ENCODE measurements at regions not wholly inside any gene's neighbourhood (a gene's known extent, or its start where the extent isn't known, plus 50 kb on each side); places are given as distances from the start of the nearest gene placed in this dataset.

DNA sequence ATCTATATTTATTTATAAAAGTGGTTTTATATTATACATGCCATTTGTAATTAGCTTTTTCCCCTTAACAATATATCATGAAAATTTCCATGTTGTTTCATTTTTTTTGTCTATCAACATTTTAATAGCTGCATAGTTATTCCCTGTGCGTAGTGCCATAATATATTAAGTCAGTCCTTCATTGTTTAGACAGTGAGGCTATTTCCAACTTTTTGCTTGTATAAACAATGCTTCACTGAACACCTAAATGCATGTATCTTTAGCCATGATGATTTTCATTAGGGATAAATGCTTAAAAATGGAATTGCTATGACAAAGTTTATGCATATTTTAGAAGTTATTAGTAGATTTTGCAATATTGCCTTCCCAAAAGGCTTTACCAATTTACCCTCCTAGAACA is 80.7 kb upstream of the STC2 start:
- no peaks in the 10 kb centered on the region for H3K9me3 ChIP-seq (ENCODE audit: insufficient read depth, low read length, severe bottlenecking)
- H3K4me2 ChIP-seq (ENCODE audit: insufficient read depth, low read length): no peak overlapping the region
- TF ChIP-seq EZH2 (IDR thresholded peaks at IDR 0.05; ENCODE audit: borderline replicate concordance, low read depth, low read length, severe bottlenecking): no peak
- TF ChIP-seq, protein P1, sequence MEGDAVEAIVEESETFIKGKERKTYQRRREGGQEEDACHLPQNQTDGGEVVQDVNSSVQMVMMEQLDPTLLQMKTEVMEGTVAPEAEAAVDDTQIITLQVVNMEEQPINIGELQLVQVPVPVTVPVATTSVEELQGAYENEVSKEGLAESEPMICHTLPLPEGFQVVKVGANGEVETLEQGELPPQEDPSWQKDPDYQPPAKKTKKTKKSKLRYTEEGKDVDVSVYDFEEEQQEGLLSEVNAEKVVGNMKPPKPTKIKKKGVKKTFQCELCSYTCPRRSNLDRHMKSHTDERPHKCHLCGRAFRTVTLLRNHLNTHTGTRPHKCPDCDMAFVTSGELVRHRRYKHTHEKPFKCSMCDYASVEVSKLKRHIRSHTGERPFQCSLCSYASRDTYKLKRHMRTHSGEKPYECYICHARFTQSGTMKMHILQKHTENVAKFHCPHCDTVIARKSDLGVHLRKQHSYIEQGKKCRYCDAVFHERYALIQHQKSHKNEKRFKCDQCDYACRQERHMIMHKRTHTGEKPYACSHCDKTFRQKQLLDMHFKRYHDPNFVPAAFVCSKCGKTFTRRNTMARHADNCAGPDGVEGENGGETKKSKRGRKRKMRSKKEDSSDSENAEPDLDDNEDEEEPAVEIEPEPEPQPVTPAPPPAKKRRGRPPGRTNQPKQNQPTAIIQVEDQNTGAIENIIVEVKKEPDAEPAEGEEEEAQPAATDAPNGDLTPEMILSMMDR (IDR thresholded peaks at IDR 0.05; ENCODE audit: borderline replicate concordance, extremely low read depth, low read length, poor library complexity, severe bottlenecking): no peak
- H3K27me3 ChIP-seq (ENCODE audit: insufficient read depth, low read length, poor library complexity): peaks cover 12% of the 10 kb centered on the region
- H4K20me1 ChIP-seq (ENCODE audit: insufficient read depth, low read length): no peaks in the 10 kb centered on the region
- no peak overlapping the region for H3K27ac ChIP-seq (ENCODE audit: low read length)
- H3K9ac ChIP-seq (ENCODE audit: low read depth, low read length): no peak overlapping the region
- H2AFZ ChIP-seq (ENCODE audit: low read depth, low read length): no peak overlapping the region
- no peaks in the 10 kb centered on the region for H3K79me2 ChIP-seq (ENCODE audit: insufficient read depth, low read length)
- no peaks in the 10 kb centered on the region for H3K36me3 ChIP-seq (ENCODE audit: insufficient read depth, low read length)
- ATAC-seq (ENCODE audit: insufficient read depth, low read depth) (no peak), DNase-seq (no peak)
- H3K4me1 ChIP-seq (ENCODE audit: insufficient read depth, low read length): no peaks in the 10 kb centered on the region
- no peak overlapping the region for H3K4me3 ChIP-seq (ENCODE audit: low read depth in 1 of 2, low read length in 2 of 2)

DNA sequence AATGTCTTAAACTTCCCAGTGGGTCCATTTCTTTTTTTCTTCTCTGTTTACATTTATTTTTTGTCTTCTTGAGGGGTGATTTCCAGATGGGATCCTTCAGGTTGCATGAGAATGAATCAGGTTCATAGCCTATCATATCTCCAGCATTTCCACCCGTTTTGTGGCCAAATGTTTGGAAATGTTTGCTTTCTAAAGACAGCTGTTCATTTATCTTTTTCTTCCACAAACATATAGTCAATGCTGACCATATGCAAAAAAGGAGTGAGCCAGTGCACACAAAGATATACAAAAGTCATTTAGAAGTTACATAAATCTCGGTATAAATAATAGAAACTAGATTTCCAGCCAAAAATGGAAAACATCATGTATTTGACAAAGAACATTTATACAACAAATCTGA is 71.6 kb upstream of the STC2 start:
- Histone ChIP-seq H3K9me3 (ENCODE audit: insufficient read depth, low read length, severe bottlenecking) (no peaks in the 10 kb centered on the region), H3K4me2 (ENCODE audit: insufficient read depth, low read length) (no peak overlapping the region), H3K79me2 (ENCODE audit: insufficient read depth, low read length) (no peaks in the 10 kb centered on the region), H3K36me3 (ENCODE audit: insufficient read depth, low read length) (no peaks in the 10 kb centered on the region), H4K20me1 (ENCODE audit: insufficient read depth, low read length) (no peaks in the 10 kb centered on the region), H3K27me3 (ENCODE audit: insufficient read depth, low read length, poor library complexity) (peaks cover 2% of the 10 kb centered on the region), H2AFZ (ENCODE audit: low read depth, low read length) (no peak overlapping the region), H3K9ac (ENCODE audit: low read depth, low read length) (no peak overlapping the region), H3K4me3 (ENCODE audit: low read depth in 1 of 2, low read length in 2 of 2) (no peak overlapping the region), H3K4me1 (ENCODE audit: insufficient read depth, low read length) (no peaks in the 10 kb centered on the region), H3K27ac (ENCODE audit: low read length) (no peak overlapping the region)
- DNase-seq (no peak), ATAC-seq (ENCODE audit: insufficient read depth, low read depth) (no peak)
- TF ChIP-seq, protein P1 (IDR thresholded peaks at IDR 0.05; ENCODE audit: borderline replicate concordance, extremely low read depth, low read length, poor library complexity, severe bottlenecking): no peak
- TF ChIP-seq EZH2 (IDR thresholded peaks at IDR 0.05; ENCODE audit: borderline replicate concordance, low read depth, low read length, severe bottlenecking): no peak

DNA sequence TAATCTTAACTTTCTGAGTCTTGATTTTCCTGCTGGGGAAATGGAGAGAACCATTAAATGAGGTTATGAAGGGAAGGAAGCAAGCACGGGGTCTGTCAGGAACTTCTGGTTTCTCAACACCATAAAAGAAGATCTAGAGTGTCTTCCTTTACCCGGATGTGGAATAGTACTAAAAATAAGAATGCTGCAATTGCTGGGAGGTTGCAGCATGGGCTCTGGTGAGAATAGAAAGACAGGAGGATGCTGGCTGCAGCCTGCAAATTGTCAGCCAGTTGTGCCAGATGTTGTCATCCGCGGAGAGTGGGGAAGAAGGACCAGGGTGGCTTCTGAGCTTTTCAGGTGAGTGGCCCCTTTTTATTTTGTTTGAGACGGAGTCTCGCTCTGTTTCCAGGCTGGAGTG is 69.3 kb upstream of the STC2 start:
- Histone ChIP-seq H3K9ac (ENCODE audit: low read depth, low read length) (no peak overlapping the region), H2AFZ (ENCODE audit: low read depth, low read length) (no peak overlapping the region), H3K9me3 (ENCODE audit: insufficient read depth, low read length, severe bottlenecking) (no peaks in the 10 kb centered on the region), H4K20me1 (ENCODE audit: insufficient read depth, low read length) (no peaks in the 10 kb centered on the region), H3K27me3 (ENCODE audit: insufficient read depth, low read length, poor library complexity) (peaks cover 4% of the 10 kb centered on the region), H3K27ac (ENCODE audit: low read length) (no peak overlapping the region), H3K36me3 (ENCODE audit: insufficient read depth, low read length) (no peaks in the 10 kb centered on the region), H3K79me2 (ENCODE audit: insufficient read depth, low read length) (no peaks in the 10 kb centered on the region), H3K4me3 (ENCODE audit: low read depth in 1 of 2, low read length in 2 of 2) (no peak overlapping the region), H3K4me1 (ENCODE audit: insufficient read depth, low read length) (no peaks in the 10 kb centered on the region), H3K4me2 (ENCODE audit: insufficient read depth, low read length) (no peak overlapping the region)
- TF ChIP-seq EZH2 (IDR thresholded peaks at IDR 0.05; ENCODE audit: borderline replicate concordance, low read depth, low read length, severe bottlenecking): no peak
- TF ChIP-seq, protein P1 (IDR thresholded peaks at IDR 0.05; ENCODE audit: borderline replicate concordance, extremely low read depth, low read length, poor library complexity, severe bottlenecking): no peak
- no peak for DNase-seq
- no peak for ATAC-seq (ENCODE audit: insufficient read depth, low read depth)
